ENCODE measurements at regions not wholly inside any gene's neighbourhood (a gene's known extent, or its start where the extent isn't known, plus 50 kb on each side); places are given as distances from the start of the nearest gene placed in this dataset.

GRCh38 chr3:144252896-144253295 lies 281.3 kb downstream of the DIPK2A start:
- H3K27me3 ChIP-seq (ENCODE audit: control insufficient read depth in 1 of 2, insufficient read depth in 2 of 2, low read length in 2 of 2): no peaks in the 10 kb centered on the region
- H3K27ac ChIP-seq (ENCODE audit: low read length): no peak overlapping the region
- no peaks in the 10 kb centered on the region for H3K4me1 ChIP-seq (ENCODE audit: control insufficient read depth, insufficient read depth, low read length)
- H3K9me3 ChIP-seq (ENCODE audit: control insufficient read depth in 2 of 2, low read length in 2 of 2): no peaks in the 10 kb centered on the region
- H3K4me3 ChIP-seq (ENCODE audit: low read length in 2 of 2): no peak overlapping the region
- H3K36me3 ChIP-seq (ENCODE audit: control insufficient read depth in 2 of 2, insufficient read depth in 2 of 2, low read length in 2 of 2): no peaks in the 10 kb centered on the region
- no peak overlapping the region for H3K9ac ChIP-seq (ENCODE audit: low read length in 2 of 2)

GRCh38 chr3:144257381-144257780 lies 285.8 kb downstream of the DIPK2A start:
- Histone ChIP-seq H3K9ac (ENCODE audit: low read length in 2 of 2) (no peak overlapping the region), H3K27me3 (ENCODE audit: control insufficient read depth in 1 of 2, insufficient read depth in 2 of 2, low read length in 2 of 2) (no peaks in the 10 kb centered on the region)

GRCh38 chr3:144259267-144259666 lies 287.6 kb downstream of the DIPK2A start:
- H3K9ac ChIP-seq (ENCODE audit: low read length in 2 of 2): no peak overlapping the region
- H3K4me3 ChIP-seq (ENCODE audit: low read length in 2 of 2): no peak overlapping the region
- H3K36me3 ChIP-seq (ENCODE audit: control insufficient read depth in 2 of 2, insufficient read depth in 2 of 2, low read length in 2 of 2): no peaks in the 10 kb centered on the region
- H3K27me3 ChIP-seq (ENCODE audit: control insufficient read depth in 1 of 2, insufficient read depth in 2 of 2, low read length in 2 of 2): no peaks in the 10 kb centered on the region
- H3K9me3 ChIP-seq (ENCODE audit: control insufficient read depth in 2 of 2, low read length in 2 of 2): no peaks in the 10 kb centered on the region
- H3K4me1 ChIP-seq (ENCODE audit: control insufficient read depth, insufficient read depth, low read length): no peaks in the 10 kb centered on the region
- H3K27ac ChIP-seq (ENCODE audit: low read length): no peak overlapping the region

More at GRCh38 chr3:144257381-144257780, 285.8 kb downstream of the DIPK2A start:
- Histone ChIP-seq H3K4me3 (ENCODE audit: low read length in 2 of 2) (no peak overlapping the region), H3K36me3 (ENCODE audit: control insufficient read depth in 2 of 2, insufficient read depth in 2 of 2, low read length in 2 of 2) (no peaks in the 10 kb centered on the region), H3K9me3 (ENCODE audit: control insufficient read depth in 2 of 2, low read length in 2 of 2) (no peaks in the 10 kb centered on the region), H3K4me1 (ENCODE audit: control insufficient read depth, insufficient read depth, low read length) (no peaks in the 10 kb centered on the region), H3K27ac (ENCODE audit: low read length) (no peak overlapping the region)

GRCh38 chr3:144263706-144264105 lies 292.1 kb downstream of the DIPK2A start:
- Histone ChIP-seq H3K9ac (ENCODE audit: low read length in 2 of 2) (no peak overlapping the region), H3K36me3 (ENCODE audit: control insufficient read depth in 2 of 2, insufficient read depth in 2 of 2, low read length in 2 of 2) (no peaks in the 10 kb centered on the region), H3K27ac (ENCODE audit: low read length) (no peak overlapping the region), H3K9me3 (ENCODE audit: control insufficient read depth in 2 of 2, low read length in 2 of 2) (no peaks in the 10 kb centered on the region), H3K4me1 (ENCODE audit: control insufficient read depth, insufficient read depth, low read length) (no peaks in the 10 kb centered on the region), H3K27me3 (ENCODE audit: control insufficient read depth in 1 of 2, insufficient read depth in 2 of 2, low read length in 2 of 2) (no peaks in the 10 kb centered on the region), H3K4me3 (ENCODE audit: low read length in 2 of 2) (no peak overlapping the region)

GRCh38 chr3:144264350-144264749 lies 292.7 kb downstream of the DIPK2A start:
- no peaks in the 10 kb centered on the region for H3K27me3 ChIP-seq (ENCODE audit: control insufficient read depth in 1 of 2, insufficient read depth in 2 of 2, low read length in 2 of 2)
- H3K4me1 ChIP-seq (ENCODE audit: control insufficient read depth, insufficient read depth, low read length): no peaks in the 10 kb centered on the region
- H3K4me3 ChIP-seq (ENCODE audit: low read length in 2 of 2): no peak overlapping the region
- no peak overlapping the region for H3K27ac ChIP-seq (ENCODE audit: low read length)
- no peak overlapping the region for H3K9ac ChIP-seq (ENCODE audit: low read length in 2 of 2)
- no peaks in the 10 kb centered on the region for H3K9me3 ChIP-seq (ENCODE audit: control insufficient read depth in 2 of 2, low read length in 2 of 2)
- no peaks in the 10 kb centered on the region for H3K36me3 ChIP-seq (ENCODE audit: control insufficient read depth in 2 of 2, insufficient read depth in 2 of 2, low read length in 2 of 2)

GRCh38 chr3:144264794-144265193 lies 293.2 kb downstream of the DIPK2A start:
- Histone ChIP-seq H3K4me1 (ENCODE audit: control insufficient read depth, insufficient read depth, low read length) (no peaks in the 10 kb centered on the region), H3K9me3 (ENCODE audit: control insufficient read depth in 2 of 2, low read length in 2 of 2) (no peaks in the 10 kb centered on the region), H3K36me3 (ENCODE audit: control insufficient read depth in 2 of 2, insufficient read depth in 2 of 2, low read length in 2 of 2) (no peaks in the 10 kb centered on the region), H3K9ac (ENCODE audit: low read length in 2 of 2) (no peak overlapping the region), H3K4me3 (ENCODE audit: low read length in 2 of 2) (no peak overlapping the region), H3K27me3 (ENCODE audit: control insufficient read depth in 1 of 2, insufficient read depth in 2 of 2, low read length in 2 of 2) (no peaks in the 10 kb centered on the region), H3K27ac (ENCODE audit: low read length) (no peak overlapping the region)

GRCh38 chr3:144265542-144266100 lies 294.0 kb downstream of the DIPK2A start:
- no peak overlapping the region for H3K4me3 ChIP-seq (ENCODE audit: low read length in 2 of 2)
- no peak overlapping the region for H3K9ac ChIP-seq (ENCODE audit: low read length in 2 of 2)
- H3K36me3 ChIP-seq (ENCODE audit: control insufficient read depth in 2 of 2, insufficient read depth in 2 of 2, low read length in 2 of 2): no peaks in the 10 kb centered on the region

GRCh38 chr3:144270100-144270499 lies 298.5 kb downstream of the DIPK2A start:
- H3K36me3 ChIP-seq (ENCODE audit: control insufficient read depth in 2 of 2, insufficient read depth in 2 of 2, low read length in 2 of 2): no peaks in the 10 kb centered on the region
- H3K9me3 ChIP-seq (ENCODE audit: control insufficient read depth in 2 of 2, low read length in 2 of 2): no peaks in the 10 kb centered on the region
- H3K4me3 ChIP-seq (ENCODE audit: low read length in 2 of 2): no peak overlapping the region
- H3K27ac ChIP-seq (ENCODE audit: low read length): no peak overlapping the region
- H3K27me3 ChIP-seq (ENCODE audit: control insufficient read depth in 1 of 2, insufficient read depth in 2 of 2, low read length in 2 of 2): no peaks in the 10 kb centered on the region
- no peaks in the 10 kb centered on the region for H3K4me1 ChIP-seq (ENCODE audit: control insufficient read depth, insufficient read depth, low read length)
- no peak overlapping the region for H3K9ac ChIP-seq (ENCODE audit: low read length in 2 of 2)

More at GRCh38 chr3:144265542-144266100, 294.0 kb downstream of the DIPK2A start:
- no peaks in the 10 kb centered on the region for H3K4me1 ChIP-seq (ENCODE audit: control insufficient read depth, insufficient read depth, low read length)
- H3K9me3 ChIP-seq (ENCODE audit: control insufficient read depth in 2 of 2, low read length in 2 of 2): no peaks in the 10 kb centered on the region
- no peaks in the 10 kb centered on the region for H3K27me3 ChIP-seq (ENCODE audit: control insufficient read depth in 1 of 2, insufficient read depth in 2 of 2, low read length in 2 of 2)
- H3K27ac ChIP-seq (ENCODE audit: low read length): no peak overlapping the region

GRCh38 chr3:144272680-144273079 lies 301.1 kb downstream of the DIPK2A start:
- Histone ChIP-seq H3K9me3 (ENCODE audit: control insufficient read depth in 2 of 2, low read length in 2 of 2) (no peaks in the 10 kb centered on the region), H3K27me3 (ENCODE audit: control insufficient read depth in 1 of 2, insufficient read depth in 2 of 2, low read length in 2 of 2) (no peaks in the 10 kb centered on the region)

GRCh38 chr3:144273601-144274000 lies 302.0 kb downstream of the DIPK2A start:
- Histone ChIP-seq H3K4me1 (ENCODE audit: control insufficient read depth, insufficient read depth, low read length) (no peaks in the 10 kb centered on the region), H3K9ac (ENCODE audit: low read length in 2 of 2) (no peak overlapping the region), H3K27me3 (ENCODE audit: control insufficient read depth in 1 of 2, insufficient read depth in 2 of 2, low read length in 2 of 2) (no peaks in the 10 kb centered on the region), H3K27ac (ENCODE audit: low read length) (no peak overlapping the region), H3K36me3 (ENCODE audit: control insufficient read depth in 2 of 2, insufficient read depth in 2 of 2, low read length in 2 of 2) (no peaks in the 10 kb centered on the region), H3K4me3 (ENCODE audit: low read length in 2 of 2) (no peak overlapping the region), H3K9me3 (ENCODE audit: control insufficient read depth in 2 of 2, low read length in 2 of 2) (no peaks in the 10 kb centered on the region)

More at GRCh38 chr3:144272680-144273079, 301.1 kb downstream of the DIPK2A start:
- Histone ChIP-seq H3K36me3 (ENCODE audit: control insufficient read depth in 2 of 2, insufficient read depth in 2 of 2, low read length in 2 of 2) (no peaks in the 10 kb centered on the region), H3K27ac (ENCODE audit: low read length) (no peak overlapping the region), H3K4me3 (ENCODE audit: low read length in 2 of 2) (no peak overlapping the region), H3K4me1 (ENCODE audit: control insufficient read depth, insufficient read depth, low read length) (no peaks in the 10 kb centered on the region), H3K9ac (ENCODE audit: low read length in 2 of 2) (no peak overlapping the region)

GRCh38 chr3:144275005-144275404 lies 303.4 kb downstream of the DIPK2A start:
- no peaks in the 10 kb centered on the region for H3K4me1 ChIP-seq (ENCODE audit: control insufficient read depth, insufficient read depth, low read length)
- no peaks in the 10 kb centered on the region for H3K9me3 ChIP-seq (ENCODE audit: control insufficient read depth in 2 of 2, low read length in 2 of 2)
- no peak overlapping the region for H3K4me3 ChIP-seq (ENCODE audit: low read length in 2 of 2)
- no peak overlapping the region for H3K9ac ChIP-seq (ENCODE audit: low read length in 2 of 2)
- H3K27ac ChIP-seq (ENCODE audit: low read length): no peak overlapping the region
- H3K36me3 ChIP-seq (ENCODE audit: control insufficient read depth in 2 of 2, insufficient read depth in 2 of 2, low read length in 2 of 2): no peaks in the 10 kb centered on the region
- no peaks in the 10 kb centered on the region for H3K27me3 ChIP-seq (ENCODE audit: control insufficient read depth in 1 of 2, insufficient read depth in 2 of 2, low read length in 2 of 2)

Measured in stomach smooth muscle (tissue), 2 donors.